Renal cortex interstitium (tissue), 11 donors: ENCODE measurements at regions not wholly inside any gene's neighbourhood (a gene's known extent, or its start where the extent isn't known, plus 50 kb on each side); places are given as distances from the start of the nearest gene placed in this dataset.
"Not testable (repeated sequence)": the region's sequence is repeated elsewhere in the genome, so short reads cannot be mapped to it uniquely, and the experiment has no call there.

Experiments used
- DNase-seq, 11 donors: peaks; one replicate each; pipeline ENCODE4 v3.0.0-alpha.2; 2013; ENCODE audit warnings: low read depth in 9 of 11, low spot score in 4 of 11; ENCODE audit errors: extremely low read depth in 1 of 11

- DNase-seq: peak in 2 of 11 donors; percentile 29 to 32
Observed at GRCh38 chr10:61612450-61612849, 50.3 kb upstream of the CABCOCO1 start.

- DNase-seq: no peak
Observed at GRCh38 chr10:61612009-61612408, 50.7 kb upstream of the CABCOCO1 start.

- DNase-seq: no peak
Observed at GRCh38 chr10:61609701-61610100, 53.0 kb upstream of the CABCOCO1 start.

GRCh38 chr10:61608255-61609033 is 54.3 kb upstream of the CABCOCO1 start:
- no peak for DNase-seq

GRCh38 chr10:61606959-61607907 is 55.5 kb upstream of the CABCOCO1 start:
- DNase-seq: no peak

GRCh38 chr10:61605221-61605620 is 57.5 kb upstream of the CABCOCO1 start:
- no peak for DNase-seq

- no peak for DNase-seq
Observed at GRCh38 chr10:61600399-61600798, 62.3 kb upstream of the CABCOCO1 start.

- DNase-seq: no peak
Observed at GRCh38 chr10:61594430-61594829, 68.3 kb upstream of the CABCOCO1 start.

GRCh38 chr10:61592581-61592980 is 70.1 kb upstream of the CABCOCO1 start:
- no peak for DNase-seq

- no peak for DNase-seq
Observed at GRCh38 chr10:61589547-61590243, 73.0 kb upstream of the CABCOCO1 start.

GRCh38 chr10:61588770-61589211 is 73.9 kb upstream of the CABCOCO1 start:
- no peak for DNase-seq

- DNase-seq: no peak
Observed at GRCh38 chr10:61586829-61587228, 75.9 kb upstream of the CABCOCO1 start.

- DNase-seq: no peak
Observed at GRCh38 chr10:61580608-61581007, 82.1 kb upstream of the CABCOCO1 start.

- DNase-seq: not testable (repeated sequence)
Observed at GRCh38 chr10:61570204-61570603, 92.5 kb upstream of the CABCOCO1 start.

- no peak for DNase-seq
Observed at GRCh38 chr10:61567729-61568128, 95.0 kb upstream of the CABCOCO1 start.

GRCh38 chr10:61565819-61566560 is 96.7 kb upstream of the CABCOCO1 start:
- no peak for DNase-seq

- no peak for DNase-seq
Observed at GRCh38 chr10:61564444-61564843, 98.3 kb upstream of the CABCOCO1 start.

GRCh38 chr10:61559615-61560014 is 103.1 kb upstream of the CABCOCO1 start:
- DNase-seq: no peak

GRCh38 chr10:61558188-61558587 is 104.5 kb upstream of the CABCOCO1 start:
- DNase-seq: no peak
